Spinal cord (tissue), 9 donors: ENCODE measurements at regions not wholly inside any gene's neighbourhood (a gene's known extent, or its start where the extent isn't known, plus 50 kb on each side); places are given as distances from the start of the nearest gene placed in this dataset.
"Not testable (repeated sequence)": the region's sequence is repeated elsewhere in the genome, so short reads cannot be mapped to it uniquely, and the experiment has no call there.

Source experiments
- DNase-seq, 6 donors: peaks; one replicate each; pipeline versions ENCODE4 v3.0.0 to v3.0.0-alpha.2; 2013 to 2015; ENCODE audit warnings: low spot score in 6 of 6, low read depth in 4 of 6
- H3K27ac ChIP-seq: one replicate; pipeline ENCODE4 v1.5.1; 2013; ENCODE audit warnings: low read depth, low read length, control low read depth
- H3K27me3 ChIP-seq: one replicate; pipeline ENCODE4 v1.6.1; 2013; ENCODE audit warnings: low read length; ENCODE audit not compliant: control insufficient read depth, insufficient read depth
- H3K36me3 ChIP-seq: one replicate; pipeline ENCODE4 v1.6.1; 2013; ENCODE audit warnings: low read length; ENCODE audit not compliant: control insufficient read depth, insufficient read depth
- H3K4me1 ChIP-seq: one replicate; pipeline ENCODE4 v1.6.1; 2013; ENCODE audit warnings: low read length; ENCODE audit not compliant: control insufficient read depth, insufficient read depth
- H3K4me3 ChIP-seq: one replicate; pipeline ENCODE4 v1.5.1; 2013; ENCODE audit warnings: low read depth, low read length, control low read depth
- H3K9me3 ChIP-seq: one replicate; pipeline ENCODE4 v1.6.1; 2013; ENCODE audit warnings: low read length; ENCODE audit not compliant: control insufficient read depth, insufficient read depth
- WGBS: methylation state at CpG from one replicate; pipeline ENCODE4 v1.1.5; 2013; ENCODE audit warnings: missing lambda C conversion rate; ENCODE audit not compliant: insufficient coverage; 5-methylcytosine and 5-hydroxymethylcytosine counted together
- donor health status: healthy.

DNA sequence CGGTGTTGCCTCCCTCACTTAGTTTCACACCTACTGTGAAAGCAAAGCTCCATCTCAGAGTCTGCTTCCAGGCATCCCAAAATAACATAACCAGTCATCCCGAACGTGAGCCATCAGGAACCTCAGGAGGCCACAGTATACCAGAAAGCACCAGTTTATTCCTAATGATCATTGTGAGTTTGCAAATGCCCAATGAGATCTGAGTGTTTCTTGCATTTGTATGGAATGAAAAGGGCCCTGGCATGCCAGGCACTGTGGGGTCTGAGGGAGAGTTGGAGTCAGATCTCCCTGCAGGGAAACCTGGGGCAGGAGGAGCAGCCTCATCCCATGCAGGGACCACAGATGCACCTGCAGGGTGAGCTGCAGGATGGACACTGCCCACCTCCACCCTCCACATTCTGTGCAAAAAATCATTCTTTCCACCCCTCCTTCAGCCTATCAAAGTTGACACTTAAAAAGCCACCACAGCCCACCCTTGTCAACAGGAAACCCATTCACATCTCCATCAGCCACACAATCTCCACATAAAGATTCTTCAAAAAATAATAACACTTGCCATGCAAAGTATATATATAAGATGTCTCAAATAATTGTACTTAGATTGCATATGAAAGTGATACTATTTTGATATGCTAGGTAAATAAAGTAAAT, 112.3 kb downstream of the GGTLC2 start:
- not testable (repeated sequence) for H3K4me3 ChIP-seq, DNase-seq, H3K36me3 ChIP-seq, H3K27ac ChIP-seq, H3K27me3 ChIP-seq, H3K4me1 ChIP-seq, H3K9me3 ChIP-seq
- WGBS = 40% methylated on average over 1 of the region's 3 CpGs

DNA sequence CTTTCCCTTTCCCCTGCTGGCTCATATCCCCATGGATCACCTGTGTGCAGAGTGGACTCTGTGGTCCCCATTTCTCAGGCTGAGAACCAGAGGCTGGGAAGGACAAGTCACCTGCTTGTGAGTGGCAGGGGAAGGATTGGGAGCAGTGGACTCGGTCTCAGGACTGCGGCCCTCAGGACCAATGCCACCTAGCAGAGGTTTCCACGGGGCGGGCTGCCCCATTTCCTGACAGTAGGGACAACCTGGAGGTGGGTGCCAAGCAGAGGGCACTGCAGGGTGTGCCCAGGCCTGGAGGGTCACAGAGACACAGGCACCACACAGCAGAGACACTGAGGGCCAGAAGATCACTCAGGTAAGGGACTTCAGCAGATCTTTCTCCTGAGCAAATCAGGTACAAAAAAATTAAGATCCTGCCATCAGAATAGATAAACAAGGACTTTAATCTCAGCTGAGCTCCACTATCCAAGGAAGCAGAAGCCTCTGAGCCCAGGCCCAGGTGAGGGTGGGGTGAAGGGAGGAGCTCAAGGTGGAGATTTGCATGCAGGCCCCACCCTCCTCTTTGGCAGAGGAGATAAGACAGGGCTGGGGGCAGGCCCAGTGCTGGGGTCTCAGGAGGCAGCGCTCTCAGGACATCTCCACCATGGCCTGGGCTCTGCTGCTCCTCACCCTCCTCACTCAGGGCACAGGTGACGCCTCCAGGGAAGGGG, 113.8 kb downstream of the GGTLC2 start:
- not testable (repeated sequence) for H3K4me1 ChIP-seq, H3K4me3 ChIP-seq, H3K9me3 ChIP-seq, DNase-seq, H3K36me3 ChIP-seq, H3K27ac ChIP-seq, H3K27me3 ChIP-seq
- 52% methylated on average over 5 of the region's 6 CpGs for WGBS

DNA sequence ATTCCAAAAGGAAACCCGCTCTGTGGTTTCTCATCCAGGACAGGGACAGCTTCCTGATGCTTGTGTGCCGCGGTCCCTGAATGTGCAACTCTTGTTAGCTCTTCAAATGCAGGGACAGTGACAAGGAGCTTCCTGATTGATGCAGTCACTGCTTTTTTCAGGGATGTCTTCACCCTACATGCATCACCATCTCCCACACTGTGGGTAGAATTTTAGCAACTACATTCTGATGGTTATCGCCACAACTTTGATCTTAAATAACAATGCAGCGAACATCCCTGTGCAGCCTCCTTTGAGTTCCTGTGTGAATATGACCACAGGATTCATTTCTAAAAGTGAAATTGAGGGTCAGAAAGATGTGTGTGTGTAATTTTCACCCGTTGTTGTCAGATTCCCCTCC, 115.0 kb downstream of the GGTLC2 start:
- no CpG with 5 or more reads among the region's 6 CpGs for WGBS
- Histone ChIP-seq H3K4me1 (no peaks in the 10 kb centered on the region), H3K27ac (no peak overlapping the region), H3K9me3 (no peaks in the 10 kb centered on the region), H3K27me3 (no peaks in the 10 kb centered on the region), H3K36me3 (no peaks in the 10 kb centered on the region), H3K4me3 (no peak overlapping the region)
- no peak for DNase-seq

DNA sequence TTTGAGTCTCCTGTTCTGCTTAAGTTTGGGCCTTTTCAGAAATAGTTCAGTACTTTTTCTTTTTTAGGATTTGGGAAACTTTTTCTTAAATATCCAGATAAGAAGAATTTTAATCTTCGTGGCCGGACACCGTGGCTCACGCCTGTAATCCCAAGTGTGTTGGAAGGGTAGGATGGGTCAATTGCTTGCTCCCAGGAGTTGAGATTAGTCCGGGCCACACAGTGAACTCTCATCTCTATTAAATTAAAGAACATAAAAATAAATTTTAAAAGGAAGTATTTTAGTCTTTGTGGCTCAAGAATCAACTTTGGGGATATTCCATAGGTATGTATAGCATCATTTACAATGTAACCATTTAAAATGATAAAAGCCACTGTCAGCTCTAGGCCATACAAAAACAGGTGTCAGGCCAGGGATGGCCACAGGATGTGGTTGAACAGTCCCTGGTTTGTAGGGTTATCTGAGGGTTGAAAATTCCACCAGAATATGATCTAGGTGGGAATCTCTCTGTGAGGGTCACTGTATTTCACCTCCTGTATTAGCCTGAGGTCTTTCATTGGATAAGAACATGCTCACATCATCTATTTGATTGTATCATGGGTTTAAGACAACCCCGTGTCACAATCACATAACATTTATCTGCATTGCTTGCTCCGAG, 115.6 kb downstream of the GGTLC2 start:
- no CpG with 5 or more reads among the region's 7 CpGs for WGBS

DNA sequence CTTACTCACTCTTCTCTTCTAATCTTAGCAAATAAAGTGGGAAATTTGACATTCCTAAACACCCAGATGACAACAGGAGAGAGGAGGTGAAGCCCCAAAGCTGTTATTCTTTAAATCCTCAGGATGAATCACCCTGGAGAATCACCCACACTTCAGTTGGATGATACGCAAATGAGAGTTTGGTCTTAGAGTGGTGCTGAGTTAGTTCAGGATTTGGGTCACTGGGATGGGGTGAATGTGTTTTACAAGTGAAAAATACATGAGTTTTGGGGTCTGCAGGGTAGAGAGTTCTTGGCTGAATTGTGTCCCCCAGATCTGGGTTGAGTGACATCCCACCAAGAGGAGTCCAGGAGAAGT, 117.2 kb downstream of the GGTLC2 start:
- DNase-seq = no peak
- H3K4me1 ChIP-seq = no peaks in the 10 kb centered on the region
- H3K36me3 ChIP-seq = no peaks in the 10 kb centered on the region
- no peaks in the 10 kb centered on the region for H3K9me3 ChIP-seq
- 80% methylated on average over 1 of the region's 1 CpG for WGBS
- no peak overlapping the region for H3K27ac ChIP-seq
- no peaks in the 10 kb centered on the region for H3K27me3 ChIP-seq
- H3K4me3 ChIP-seq = no peak overlapping the region

More for the DNA sequence above, 115.6 kb downstream of the GGTLC2 start:
- H3K27me3 ChIP-seq = no peaks in the 10 kb centered on the region
- H3K4me1 ChIP-seq = no peaks in the 10 kb centered on the region
- no peaks in the 10 kb centered on the region for H3K36me3 ChIP-seq
- no peak overlapping the region for H3K4me3 ChIP-seq
- H3K27ac ChIP-seq = no peak overlapping the region
- H3K9me3 ChIP-seq = no peaks in the 10 kb centered on the region
- DNase-seq = no peak

DNA sequence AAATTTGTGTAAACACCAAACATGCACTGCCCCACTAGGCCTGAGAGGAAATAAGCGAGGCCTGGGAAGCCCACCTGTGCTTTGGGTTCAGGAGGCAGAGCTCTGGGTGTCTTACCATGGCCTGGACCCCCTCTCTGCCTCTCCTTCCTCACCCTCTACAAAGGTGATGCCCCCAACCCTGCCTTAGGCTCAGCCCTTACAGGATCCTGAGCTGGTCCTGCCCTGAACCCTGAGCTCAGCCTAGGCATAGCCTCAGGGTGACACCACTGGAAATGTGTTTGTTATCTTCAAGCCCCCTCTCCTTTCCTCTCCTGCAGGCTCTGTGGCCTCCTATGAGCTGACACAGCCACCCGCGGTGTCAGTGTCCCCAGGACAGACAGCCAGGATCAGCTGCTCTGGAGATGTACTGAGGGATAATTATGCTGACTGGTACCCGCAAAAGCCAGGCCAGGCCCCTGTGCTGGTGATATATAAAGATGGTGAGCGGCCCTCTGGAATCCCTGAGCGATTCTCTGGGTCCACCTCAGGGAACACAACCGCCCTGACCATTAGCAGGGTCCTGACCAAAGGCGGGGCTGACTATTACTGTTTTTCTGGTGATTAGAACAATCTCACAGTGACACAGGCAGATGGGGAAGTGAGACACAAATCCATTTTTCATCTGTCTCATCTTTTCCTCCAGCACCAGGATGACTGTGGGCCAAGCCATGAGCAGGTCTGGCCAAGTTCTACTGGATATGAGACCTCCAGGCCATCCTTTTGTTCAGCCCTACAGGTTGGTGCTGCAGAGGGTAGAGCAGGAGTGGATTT, 117.8 kb downstream of the GGTLC2 start:
- Histone ChIP-seq H3K27ac (no peak overlapping the region), H3K9me3 (no peaks in the 10 kb centered on the region), H3K36me3 (no peaks in the 10 kb centered on the region), H3K4me1 (no peaks in the 10 kb centered on the region), H3K27me3 (no peaks in the 10 kb centered on the region), H3K4me3 (no peak overlapping the region)
- 96% methylated on average over 8 of the region's 8 CpGs for WGBS
- DNase-seq = no peak

DNA sequence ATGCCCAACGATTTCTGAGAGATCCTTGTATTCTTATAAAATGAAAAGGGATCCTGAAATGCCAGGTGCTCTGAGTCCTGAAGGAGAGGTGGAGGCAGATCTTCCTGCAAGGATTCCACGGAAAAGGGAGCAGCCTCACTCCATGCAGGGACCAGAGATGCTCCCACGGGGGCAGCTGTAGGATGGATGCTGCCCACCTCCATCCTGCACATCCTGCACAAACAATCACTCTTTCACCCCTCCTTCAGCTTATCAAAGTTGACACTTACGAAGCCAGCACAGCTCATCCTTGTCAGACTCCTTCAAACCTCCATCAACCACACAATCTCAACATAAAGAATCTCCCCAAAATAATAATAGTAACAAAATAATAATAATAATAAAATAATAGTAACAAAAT, 119.1 kb downstream of the GGTLC2 start:
- Histone ChIP-seq H3K4me3 (no peak overlapping the region), H3K4me1 (no peaks in the 10 kb centered on the region), H3K27me3 (peaks cover 2% of the 10 kb centered on the region), H3K27ac (no peak overlapping the region), H3K9me3 (no peaks in the 10 kb centered on the region), H3K36me3 (no peaks in the 10 kb centered on the region)
- WGBS = 100% methylated on average over 2 of the region's 4 CpGs
- DNase-seq = no peak

DNA sequence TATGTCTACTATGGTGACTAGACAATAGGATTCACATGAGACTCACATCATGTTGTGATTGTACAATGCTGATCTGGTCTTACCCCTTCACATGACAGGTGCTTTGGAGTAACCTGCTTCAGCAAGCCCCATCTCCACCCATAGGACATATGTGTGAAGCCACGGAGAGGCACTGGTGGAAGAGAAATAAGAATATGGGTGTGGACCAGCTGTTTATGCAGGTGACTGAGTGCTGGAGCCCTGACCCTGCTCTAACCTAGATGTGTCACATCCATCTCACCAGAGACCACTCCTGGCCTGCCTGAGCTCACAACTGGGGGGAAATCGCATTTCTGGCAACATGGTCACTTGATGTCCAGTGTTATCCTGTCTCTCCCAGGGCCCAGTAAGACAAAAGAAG, 119.7 kb downstream of the GGTLC2 start:
- no peak overlapping the region for H3K27ac ChIP-seq
- peaks cover 2% of the 10 kb centered on the region for H3K27me3 ChIP-seq
- no peaks in the 10 kb centered on the region for H3K36me3 ChIP-seq
- H3K9me3 ChIP-seq = no peaks in the 10 kb centered on the region
- no peaks in the 10 kb centered on the region for H3K4me1 ChIP-seq
- no peak for DNase-seq
- no peak overlapping the region for H3K4me3 ChIP-seq
- WGBS = no CpG with 5 or more reads among the region's 2 CpGs

DNA sequence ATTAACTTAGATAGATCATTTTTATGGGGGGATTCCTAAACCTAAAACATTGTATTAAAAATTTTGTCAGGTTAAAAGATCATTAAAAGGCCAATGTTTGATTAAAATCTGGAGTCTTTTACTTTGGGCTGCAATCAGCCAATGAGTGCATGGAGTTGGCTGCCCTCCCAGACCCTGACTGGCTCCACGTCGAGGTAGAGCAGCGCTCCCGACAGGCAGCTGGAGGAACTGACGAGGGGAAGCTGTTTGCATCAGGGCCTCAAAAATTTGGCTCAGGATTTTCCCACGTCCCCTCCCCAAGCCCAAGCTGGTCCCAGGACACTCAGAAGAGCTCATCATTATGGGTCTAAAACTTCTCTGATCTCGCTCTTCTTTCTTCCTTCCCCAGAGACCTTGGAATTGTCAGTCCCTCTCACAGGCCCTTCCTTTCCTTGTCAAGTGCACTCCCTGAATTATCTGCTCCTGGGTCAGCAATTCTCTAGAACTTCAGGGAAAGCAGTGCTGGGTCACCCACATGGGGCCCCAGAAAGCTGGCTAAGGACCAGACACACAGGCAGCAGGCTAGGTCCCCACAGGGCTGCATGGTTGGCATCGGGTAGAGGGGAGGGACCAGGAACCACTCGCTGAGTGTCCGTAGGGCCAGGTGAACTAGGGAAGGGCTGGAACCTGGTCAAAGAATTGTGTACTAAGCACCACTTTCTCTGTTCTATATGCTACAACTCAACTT, 119.6 kb upstream of the IGLL5 start:
- DNase-seq = no peak
- H3K27me3 ChIP-seq = peaks cover 2% of the 10 kb centered on the region
- 51% methylated on average over 10 of the region's 10 CpGs for WGBS
- no peak overlapping the region for H3K27ac ChIP-seq
- H3K4me1 ChIP-seq = no peaks in the 10 kb centered on the region
- H3K4me3 ChIP-seq = no peak overlapping the region
- no peaks in the 10 kb centered on the region for H3K9me3 ChIP-seq
- H3K36me3 ChIP-seq = no peaks in the 10 kb centered on the region
